ENCODE measurements at regions not wholly inside any gene's neighbourhood (a gene's known extent, or its start where the extent isn't known, plus 50 kb on each side); places are given as distances from the start of the nearest gene placed in this dataset.

DNA sequence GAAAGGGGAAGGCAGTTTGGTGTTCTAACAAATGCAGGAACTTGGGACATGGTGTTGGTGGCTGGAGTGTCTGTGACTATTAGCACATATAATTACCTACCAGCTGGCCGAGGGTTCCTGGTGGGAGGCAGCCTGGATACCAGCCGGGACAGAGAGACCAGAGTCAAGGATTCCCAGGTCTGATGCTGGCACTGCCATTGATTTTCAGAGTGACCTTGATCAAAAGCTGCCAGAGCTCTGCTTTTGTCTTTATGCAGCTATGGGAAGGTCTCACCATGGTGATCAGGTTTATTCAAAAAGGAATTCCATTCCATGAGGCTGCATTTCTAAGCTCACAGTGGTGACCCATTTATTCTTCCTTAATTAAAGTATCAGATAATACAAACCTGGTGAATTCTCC is 101.0 kb upstream of the PWP1 start:
- TF ChIP-seq, protein P1, sequence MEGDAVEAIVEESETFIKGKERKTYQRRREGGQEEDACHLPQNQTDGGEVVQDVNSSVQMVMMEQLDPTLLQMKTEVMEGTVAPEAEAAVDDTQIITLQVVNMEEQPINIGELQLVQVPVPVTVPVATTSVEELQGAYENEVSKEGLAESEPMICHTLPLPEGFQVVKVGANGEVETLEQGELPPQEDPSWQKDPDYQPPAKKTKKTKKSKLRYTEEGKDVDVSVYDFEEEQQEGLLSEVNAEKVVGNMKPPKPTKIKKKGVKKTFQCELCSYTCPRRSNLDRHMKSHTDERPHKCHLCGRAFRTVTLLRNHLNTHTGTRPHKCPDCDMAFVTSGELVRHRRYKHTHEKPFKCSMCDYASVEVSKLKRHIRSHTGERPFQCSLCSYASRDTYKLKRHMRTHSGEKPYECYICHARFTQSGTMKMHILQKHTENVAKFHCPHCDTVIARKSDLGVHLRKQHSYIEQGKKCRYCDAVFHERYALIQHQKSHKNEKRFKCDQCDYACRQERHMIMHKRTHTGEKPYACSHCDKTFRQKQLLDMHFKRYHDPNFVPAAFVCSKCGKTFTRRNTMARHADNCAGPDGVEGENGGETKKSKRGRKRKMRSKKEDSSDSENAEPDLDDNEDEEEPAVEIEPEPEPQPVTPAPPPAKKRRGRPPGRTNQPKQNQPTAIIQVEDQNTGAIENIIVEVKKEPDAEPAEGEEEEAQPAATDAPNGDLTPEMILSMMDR (IDR thresholded peaks at IDR 0.05): no peak
- H3K27me3 ChIP-seq (ENCODE audit: low read depth): peaks cover 25% of the 10 kb centered on the region
- no peaks in the 10 kb centered on the region for H3K4me1 ChIP-seq
- H3K4me3 ChIP-seq: no peak overlapping the region
- no peaks in the 10 kb centered on the region for H3K36me3 ChIP-seq
- ATAC-seq (no peak), DNase-seq (no peak)
- intact Hi-C loops (cut with DNase I): no loop called here
- peaks cover 7% of the 10 kb centered on the region for H3K9me3 ChIP-seq
- no peak overlapping the region for H3K27ac ChIP-seq

DNA sequence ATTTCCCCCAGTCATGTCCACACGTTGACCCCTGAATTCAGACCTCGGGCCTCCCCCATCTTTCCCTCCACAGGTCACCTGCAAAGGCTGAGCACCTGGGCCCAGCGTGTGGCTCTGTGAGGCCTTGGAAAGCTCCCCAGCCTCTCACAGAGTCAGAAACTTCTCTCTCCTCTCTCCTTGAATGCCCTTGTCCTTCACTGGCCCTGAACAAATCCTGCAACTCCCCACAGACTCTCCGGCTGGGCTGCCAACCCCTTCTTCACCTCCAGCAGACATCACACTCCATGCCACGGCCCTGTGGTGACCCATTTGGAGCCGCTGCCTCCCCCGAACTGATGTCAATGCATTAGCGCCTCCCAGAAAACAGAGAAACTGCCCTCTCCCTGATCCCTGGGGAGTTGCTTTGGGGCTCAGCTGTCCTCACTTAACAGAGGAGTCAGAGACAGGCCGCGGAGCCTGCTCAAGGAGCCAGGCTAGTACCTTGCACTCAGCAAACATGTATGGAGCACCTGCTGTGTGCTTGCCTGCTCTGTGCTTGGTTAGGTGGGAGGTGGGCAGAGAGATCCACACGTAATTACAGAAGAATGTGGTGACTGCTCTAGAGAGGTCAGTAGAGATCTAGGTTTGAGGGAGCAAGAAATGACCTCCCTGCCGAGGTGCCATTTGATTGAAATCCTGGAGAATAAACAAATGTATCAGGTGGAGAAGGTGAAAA is 99.2 kb upstream of the PWP1 start:
- H3K4me1 ChIP-seq: no peaks in the 10 kb centered on the region

DNA sequence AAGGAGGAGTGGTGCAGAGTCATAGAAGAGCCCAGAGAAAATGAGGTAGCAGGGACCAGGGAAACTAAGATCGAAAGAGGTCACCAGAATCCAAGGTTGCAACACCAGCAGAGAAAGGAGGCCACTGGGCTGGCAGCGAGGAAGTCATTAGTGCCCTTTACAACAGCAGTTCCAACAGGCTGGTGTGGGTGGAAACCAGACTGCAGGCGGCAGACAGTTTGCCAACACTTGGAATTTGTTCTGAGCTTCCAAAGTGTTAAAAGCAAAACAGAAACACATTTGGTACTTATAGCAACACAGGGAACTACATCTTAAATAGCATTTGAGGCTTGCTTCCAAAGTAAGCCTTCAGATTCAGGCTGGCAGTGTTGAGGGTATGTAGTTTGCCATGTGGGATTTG is 95.2 kb upstream of the PWP1 start:
- DNase-seq: no peak
- Histone ChIP-seq H3K4me3 (no peak overlapping the region), H3K9me3 (peaks cover 13% of the 10 kb centered on the region), H3K27me3 (ENCODE audit: low read depth) (peaks cover 4% of the 10 kb centered on the region), H3K27ac (no peak overlapping the region), H3K36me3 (no peaks in the 10 kb centered on the region), H3K4me1 (no peaks in the 10 kb centered on the region)
- intact Hi-C loops (cut with DNase I): no loop called here
- TF ChIP-seq, protein P1 (IDR thresholded peaks at IDR 0.05): no peak
- ATAC-seq: no peak

More for the DNA sequence above, 99.2 kb upstream of the PWP1 start:
- Histone ChIP-seq H3K27ac (no peak overlapping the region), H3K36me3 (no peaks in the 10 kb centered on the region), H3K4me3 (no peak overlapping the region), H3K27me3 (ENCODE audit: low read depth) (peaks cover 17% of the 10 kb centered on the region), H3K9me3 (peaks cover 7% of the 10 kb centered on the region)
- intact Hi-C loops (cut with DNase I): no loop called here
- ATAC-seq (no peak), DNase-seq (no peak)
- TF ChIP-seq, protein P1 (IDR thresholded peaks at IDR 0.05): no peak

DNA sequence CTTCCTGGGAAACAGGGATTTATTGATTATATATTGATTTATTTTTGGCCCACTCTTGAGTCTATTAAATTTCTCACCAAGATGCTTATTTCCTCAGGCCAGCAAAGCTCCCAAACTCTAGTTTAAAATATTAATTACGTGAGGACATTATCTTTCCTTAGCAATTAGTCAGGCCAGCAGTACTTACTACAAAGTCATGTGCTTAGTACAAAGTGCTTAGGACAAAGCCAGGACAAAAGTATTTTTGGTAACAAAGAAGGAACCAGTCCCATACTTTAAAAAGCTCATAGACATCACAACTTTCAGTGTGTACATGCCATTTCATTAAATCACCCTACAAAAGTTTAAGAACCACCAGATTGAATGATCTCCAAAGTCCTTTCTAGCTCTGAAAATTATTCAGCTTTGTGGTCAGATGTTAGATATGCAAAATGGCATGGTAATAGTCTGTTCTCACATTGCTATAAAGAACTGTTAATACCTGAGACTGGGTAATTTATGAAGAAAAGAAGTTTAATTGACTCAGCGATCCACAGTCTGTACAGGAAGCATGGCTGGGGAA is 94.7 kb upstream of the PWP1 start:
- H3K36me3 ChIP-seq: no peaks in the 10 kb centered on the region
- no peak for DNase-seq
- no peak overlapping the region for H3K4me3 ChIP-seq
- H3K27ac ChIP-seq: no peak overlapping the region
- intact Hi-C loops (cut with DNase I): no loop called here
- no peaks in the 10 kb centered on the region for H3K4me1 ChIP-seq
- TF ChIP-seq, protein P1 (IDR thresholded peaks at IDR 0.05): no peak
- no peak for ATAC-seq
- peaks cover 13% of the 10 kb centered on the region for H3K9me3 ChIP-seq
- H3K27me3 ChIP-seq (ENCODE audit: low read depth): peaks cover under 1% of the 10 kb centered on the region

DNA sequence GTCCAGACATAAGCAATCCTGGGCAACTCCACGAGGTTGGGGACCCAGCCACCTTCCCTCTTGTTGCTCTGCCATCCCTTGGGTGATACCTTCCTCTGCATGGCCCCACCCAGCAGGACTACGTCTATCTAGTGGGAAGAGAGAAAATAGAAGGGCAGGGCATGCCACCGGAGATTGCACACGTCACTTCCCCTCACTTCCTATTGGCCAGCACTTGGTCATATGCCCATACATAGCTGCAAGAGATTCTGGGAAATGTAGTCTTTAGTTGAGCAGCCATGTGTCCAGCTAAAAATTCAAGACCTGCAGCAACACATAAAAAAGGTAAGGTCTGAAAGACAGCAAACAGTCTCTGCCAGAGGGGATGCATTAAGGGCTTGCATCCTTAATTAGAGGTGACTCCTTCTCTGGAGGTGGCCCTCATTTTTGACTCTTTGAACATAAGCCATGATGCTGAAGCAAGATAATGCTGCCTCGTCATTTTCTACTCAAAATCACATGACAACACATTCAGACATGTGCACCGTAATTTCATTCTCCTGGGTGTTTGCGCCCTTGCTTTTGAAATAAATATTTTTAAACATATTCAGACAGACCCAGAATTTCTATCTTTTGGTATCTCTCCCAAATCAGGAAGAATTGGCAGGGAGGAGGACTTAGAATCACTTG is 91.8 kb upstream of the PWP1 start:
- H3K4me1 ChIP-seq: no peaks in the 10 kb centered on the region
- no peaks in the 10 kb centered on the region for H3K36me3 ChIP-seq
- no peaks in the 10 kb centered on the region for H3K27me3 ChIP-seq (ENCODE audit: low read depth)
- H3K27ac ChIP-seq: no peak overlapping the region
- no peak for ATAC-seq
- intact Hi-C loops (cut with DNase I): no loop called here
- H3K9me3 ChIP-seq: peaks cover 6% of the 10 kb centered on the region
- DNase-seq: no peak
- H3K4me3 ChIP-seq: no peak overlapping the region
- TF ChIP-seq, protein P1 (IDR thresholded peaks at IDR 0.05): no peak
